ENCODE measurements at regions not wholly inside any gene's neighbourhood (a gene's known extent, or its start where the extent isn't known, plus 50 kb on each side); places are given as distances from the start of the nearest gene placed in this dataset.

- TF ChIP-seq POLR2A (IDR thresholded peaks at IDR 0.05; ENCODE audit: low read depth, low read length) (no peak), POLR2AphosphoS5 (IDR thresholded peaks at IDR 0.05; ENCODE audit: low read depth, low read length) (no peak), TAF1 (IDR thresholded peaks at IDR 0.05; ENCODE audit: borderline replicate concordance, low read depth, low read length) (no peak)
Measured at GRCh38 chr14:34336501-34336900, 125.5 kb downstream of the SPTSSA start.

All from GM12892 (cell line).